Liver (tissue), 7 donors: ENCODE measurements at regions not wholly inside any gene's neighbourhood (a gene's known extent, or its start where the extent isn't known, plus 50 kb on each side); places are given as distances from the start of the nearest gene placed in this dataset.

Source experiments
- DNase-seq: peaks from one replicate; pipeline ENCODE4 v3.0.0-alpha.2; 2017; ENCODE audit warnings: low spot score
- H3K27ac ChIP-seq, 2 donors: one replicate each; pipeline ENCODE4 v1.7.0; 2013; ENCODE audit warnings: inconsistent platforms in 2 of 2, low read length in 2 of 2, control low read depth in 1 of 2, low read depth in 1 of 2, mild to moderate bottlenecking in 1 of 2
- H3K27me3 ChIP-seq, 4 donors: one replicate each; pipeline versions ENCODE4 v1.6.1 to v1.7.0; 2013; ENCODE audit warnings: low read length in 3 of 4, inconsistent platforms in 1 of 4, mild to moderate bottlenecking in 1 of 4, moderate library complexity in 1 of 4; ENCODE audit not compliant: control insufficient read depth in 4 of 4, insufficient read depth in 4 of 4
- H3K36me3 ChIP-seq, 4 donors: one replicate each; pipeline versions ENCODE4 v1.6.1 to v1.7.0; 2013; ENCODE audit warnings: low read length in 3 of 4, mild to moderate bottlenecking in 3 of 4, low read depth in 1 of 4, moderate library complexity in 1 of 4; ENCODE audit not compliant: control insufficient read depth in 4 of 4, insufficient read depth in 3 of 4
- H3K4me1 ChIP-seq, 4 donors: one replicate each; pipeline versions ENCODE4 v1.6.1 to v1.7.0; 2013; ENCODE audit warnings: low read length in 3 of 4, mild to moderate bottlenecking in 3 of 4, moderate library complexity in 1 of 4; ENCODE audit not compliant: control insufficient read depth in 4 of 4, insufficient read depth in 4 of 4
- H3K4me3 ChIP-seq, 3 donors: one replicate each; pipeline versions ENCODE4 v1.6.1 to v1.7.0; 2013; ENCODE audit warnings: low read length in 3 of 3, control low read depth in 1 of 3, low read depth in 1 of 3, mild to moderate bottlenecking in 1 of 3
- H3K9ac ChIP-seq, 2 donors: one replicate each; pipeline ENCODE4 v1.7.0; 2013; ENCODE audit warnings: low read length in 2 of 2, mild to moderate bottlenecking in 2 of 2, moderate library complexity in 2 of 2, control low read depth in 1 of 2, low read depth in 1 of 2
- H3K9me3 ChIP-seq, 4 donors: one replicate each; pipeline versions ENCODE4 v1.6.1 to v1.7.0; 2013; ENCODE audit warnings: low read length in 3 of 4; ENCODE audit not compliant: control insufficient read depth in 4 of 4
- EGR1 ChIP-seq, 2 donors: IDR thresholded peaks; 2 replicates each; pipeline ENCODE4 v1.6.1; 2016 to 2018; ENCODE audit warnings: antibody characterized with exemption in 2 of 2, low read depth in 2 of 2
- FOXA2 ChIP-seq: IDR thresholded peaks from 2 replicates; pipeline ENCODE4 v1.6.1; 2016; ENCODE audit warnings: antibody characterized with exemption
- GABPA ChIP-seq, 2 donors: IDR thresholded peaks in 1 of 2; conservative IDR thresholded peaks in 1 of 2; 2 replicates each; pipeline ENCODE4 v1.6.1; 2016; ENCODE audit warnings: antibody characterized with exemption in 2 of 2, mild to moderate bottlenecking in 1 of 2, moderate library complexity in 1 of 2
- NR2F2 ChIP-seq: IDR thresholded peaks from 2 replicates; pipeline ENCODE4 v1.6.1; 2016; ENCODE audit warnings: antibody characterized with exemption
- RAD21 ChIP-seq, 2 donors: IDR thresholded peaks; 2 replicates each; pipeline ENCODE4 v1.6.1; 2016; ENCODE audit warnings: antibody characterized with exemption in 2 of 2, mild to moderate bottlenecking in 2 of 2
- REST ChIP-seq: IDR thresholded peaks from 2 replicates; pipeline ENCODE4 v1.6.1; 2016; ENCODE audit warnings: antibody characterized with exemption, mild to moderate bottlenecking
- RXRA ChIP-seq, 2 donors: IDR thresholded peaks; 2 replicates each; pipeline ENCODE4 v1.6.1; 2017 to 2018; ENCODE audit warnings: antibody characterized with exemption in 2 of 2, mild to moderate bottlenecking in 1 of 2
- SP1 ChIP-seq: IDR thresholded peaks from 2 replicates; pipeline ENCODE4 v1.6.1; 2018; ENCODE audit warnings: antibody characterized with exemption, mild to moderate bottlenecking
- TAF1 ChIP-seq: conservative IDR thresholded peaks from 2 replicates; pipeline ENCODE4 v1.6.1; 2016; ENCODE audit warnings: antibody characterized with exemption, mild to moderate bottlenecking
- YY1 ChIP-seq: IDR thresholded peaks from 2 replicates; pipeline ENCODE4 v1.6.1; 2016; ENCODE audit warnings: antibody characterized with exemption, mild to moderate bottlenecking
- ZBTB33 ChIP-seq: IDR thresholded peaks from 2 replicates; pipeline ENCODE4 v1.6.1; 2016; ENCODE audit warnings: antibody characterized with exemption
- WGBS: extraction: QIAGEN DNeasy Blood & Tissue Kit; methylation state at CpG from one replicate; pipeline ENCODE4 v1.1.7; 2013; 5-methylcytosine and 5-hydroxymethylcytosine counted together
- donor health status: healthy.
- donor health status: healthy.
- donor health status: healthy.
- donor health status: healthy.

GRCh38 chr20:40197691-40198090 lies 491.3 kb downstream of the MAFB start:
- Histone ChIP-seq H3K4me3 (no peak overlapping the region), H3K9ac (no peak overlapping the region), H3K4me1 (no peaks in the 10 kb centered on the region), H3K27me3 (no peaks in the 10 kb centered on the region), H3K27ac (no peak overlapping the region), H3K36me3 (no peaks in the 10 kb centered on the region), H3K9me3 (no peaks in the 10 kb centered on the region)
- WGBS: 60% methylated on average over 4 of the region's 4 CpGs
- no peak for DNase-seq
- TF ChIP-seq GABPA (IDR thresholded peaks at IDR 0.05 in 1 of 2, conservative IDR thresholded peaks at IDR 0.05 in 1 of 2) (no peak), FOXA2 (no peak), TAF1 (no peak), EGR1 (IDR thresholded peaks at IDR 0.05; ENCODE audit: low read depth in 2 of 2) (no peak), YY1 (no peak), RAD21 (IDR thresholded peaks at IDR 0.05) (no peak), SP1 (no peak), ZBTB33 (no peak), NR2F2 (no peak), RXRA (IDR thresholded peaks at IDR 0.05) (no peak), REST (no peak)

GRCh38 chr20:40196846-40197436 lies 492.1 kb downstream of the MAFB start:
- Histone ChIP-seq H3K9me3 (no peaks in the 10 kb centered on the region), H3K4me3 (no peak overlapping the region), H3K27ac (no peak overlapping the region), H3K9ac (no peak overlapping the region), H3K36me3 (no peaks in the 10 kb centered on the region), H3K27me3 (no peaks in the 10 kb centered on the region), H3K4me1 (no peaks in the 10 kb centered on the region)
- WGBS: 33% methylated on average over 2 of the region's 2 CpGs
- no peak for DNase-seq
- TF ChIP-seq REST: no peak
